ENCODE measurements at regions not wholly inside any gene's neighbourhood (a gene's known extent, or its start where the extent isn't known, plus 50 kb on each side); places are given as distances from the start of the nearest gene placed in this dataset.

DNA sequence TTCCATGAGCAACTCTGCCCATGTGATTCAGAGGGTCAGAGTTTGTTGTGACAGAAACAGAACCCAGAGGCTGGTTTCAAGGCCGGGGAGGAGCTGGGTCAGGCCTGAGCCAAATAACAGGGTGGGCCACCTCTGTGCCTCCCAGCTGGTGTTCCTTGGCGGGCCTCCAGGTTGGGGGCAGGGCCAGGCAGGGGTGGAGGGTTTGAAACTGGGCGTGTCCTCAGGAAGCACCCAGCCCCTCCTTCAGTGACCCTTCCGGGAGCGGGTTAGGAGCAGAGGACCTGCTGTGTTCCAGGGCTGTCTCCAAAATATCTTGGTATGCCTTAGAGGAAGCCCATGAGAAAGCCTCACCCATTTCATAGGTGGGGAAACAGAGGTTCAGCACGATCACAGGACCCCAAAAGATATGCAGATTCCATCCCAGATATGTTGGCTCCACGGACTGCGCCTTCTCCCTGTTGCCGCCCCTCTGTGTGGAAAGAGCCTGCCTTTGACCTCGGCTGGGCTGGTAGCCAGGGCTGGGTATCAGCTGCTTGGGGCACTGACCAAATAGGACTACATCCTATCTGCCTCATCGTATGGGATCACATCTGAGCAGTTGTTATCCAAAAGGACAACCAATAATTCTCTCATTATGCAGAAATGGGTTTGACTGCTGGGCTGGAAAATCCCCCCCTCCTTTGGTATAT is 74.8 kb upstream of the GLI2 start:
- Histone ChIP-seq H3K4me3 (replicated peaks in 1 of 4; ENCODE audit: control extremely low read depth in 1 of 4, insufficient read depth in 1 of 4, low read depth in 3 of 4, low read length in 4 of 4) (no peak overlapping the region), H3K4me1 (ENCODE audit: control insufficient read depth, extremely low read depth, insufficient read depth, low read length) (no peaks in the 10 kb centered on the region), H4K20me1 (ENCODE audit: control insufficient read depth, extremely low read depth, insufficient read depth, low read length) (no peaks in the 10 kb centered on the region), H3K79me2 (ENCODE audit: control insufficient read depth, insufficient read depth, low read length) (no peaks in the 10 kb centered on the region), H3K27ac (ENCODE audit: insufficient read depth, low read length) (no peak overlapping the region), H2AFZ (ENCODE audit: low read length) (no peak overlapping the region), H3K4me2 (ENCODE audit: extremely low read depth, insufficient read depth, low read length) (no peak overlapping the region), H3K9ac (ENCODE audit: insufficient read depth, low read length) (no peak overlapping the region), H3K27me3 (ENCODE audit: control insufficient read depth, insufficient read depth, low read length) (peaks cover 14% of the 10 kb centered on the region), H3K36me3 (ENCODE audit: control insufficient read depth, insufficient read depth, low read length) (no peaks in the 10 kb centered on the region), H3K9me3 (ENCODE audit: control insufficient read depth, insufficient read depth, low read depth, low read length) (no peaks in the 10 kb centered on the region)
- no peak for TF ChIP-seq EZH2 (IDR thresholded peaks at IDR 0.05; ENCODE audit: low read length, missing control alignments)
- TF ChIP-seq, protein P1, sequence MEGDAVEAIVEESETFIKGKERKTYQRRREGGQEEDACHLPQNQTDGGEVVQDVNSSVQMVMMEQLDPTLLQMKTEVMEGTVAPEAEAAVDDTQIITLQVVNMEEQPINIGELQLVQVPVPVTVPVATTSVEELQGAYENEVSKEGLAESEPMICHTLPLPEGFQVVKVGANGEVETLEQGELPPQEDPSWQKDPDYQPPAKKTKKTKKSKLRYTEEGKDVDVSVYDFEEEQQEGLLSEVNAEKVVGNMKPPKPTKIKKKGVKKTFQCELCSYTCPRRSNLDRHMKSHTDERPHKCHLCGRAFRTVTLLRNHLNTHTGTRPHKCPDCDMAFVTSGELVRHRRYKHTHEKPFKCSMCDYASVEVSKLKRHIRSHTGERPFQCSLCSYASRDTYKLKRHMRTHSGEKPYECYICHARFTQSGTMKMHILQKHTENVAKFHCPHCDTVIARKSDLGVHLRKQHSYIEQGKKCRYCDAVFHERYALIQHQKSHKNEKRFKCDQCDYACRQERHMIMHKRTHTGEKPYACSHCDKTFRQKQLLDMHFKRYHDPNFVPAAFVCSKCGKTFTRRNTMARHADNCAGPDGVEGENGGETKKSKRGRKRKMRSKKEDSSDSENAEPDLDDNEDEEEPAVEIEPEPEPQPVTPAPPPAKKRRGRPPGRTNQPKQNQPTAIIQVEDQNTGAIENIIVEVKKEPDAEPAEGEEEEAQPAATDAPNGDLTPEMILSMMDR (conservative IDR thresholded peaks at IDR 0.05 in 1 of 2, IDR thresholded peaks at IDR 0.05 in 1 of 2; ENCODE audit: low read depth in 1 of 2, low read length in 2 of 2): no peak
- DNase-seq (ENCODE audit: low read depth in 2 of 2): no peak

DNA sequence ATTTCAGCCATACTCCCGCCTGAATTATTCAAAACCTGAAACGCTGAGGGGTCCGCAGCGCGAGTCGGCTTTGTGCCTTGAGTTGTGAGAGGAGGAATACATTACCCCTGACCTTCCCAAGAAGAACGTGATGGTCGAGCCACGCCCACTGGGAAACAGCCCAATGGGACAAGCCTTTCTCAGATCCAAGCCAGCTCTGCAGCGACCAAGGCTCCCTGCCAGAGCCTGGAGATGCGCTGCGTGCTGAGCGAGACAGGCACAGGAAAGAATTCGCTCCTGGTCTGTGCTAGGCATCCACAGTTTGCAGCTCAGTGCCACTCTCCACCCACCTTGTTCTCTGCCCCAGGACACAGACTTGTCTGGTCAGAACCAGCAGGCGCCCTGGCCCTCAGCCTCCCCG is 74.1 kb upstream of the GLI2 start:
- H3K4me2 ChIP-seq (ENCODE audit: extremely low read depth, insufficient read depth, low read length): no peak overlapping the region
- no peak overlapping the region for H2AFZ ChIP-seq (ENCODE audit: low read length)

DNA sequence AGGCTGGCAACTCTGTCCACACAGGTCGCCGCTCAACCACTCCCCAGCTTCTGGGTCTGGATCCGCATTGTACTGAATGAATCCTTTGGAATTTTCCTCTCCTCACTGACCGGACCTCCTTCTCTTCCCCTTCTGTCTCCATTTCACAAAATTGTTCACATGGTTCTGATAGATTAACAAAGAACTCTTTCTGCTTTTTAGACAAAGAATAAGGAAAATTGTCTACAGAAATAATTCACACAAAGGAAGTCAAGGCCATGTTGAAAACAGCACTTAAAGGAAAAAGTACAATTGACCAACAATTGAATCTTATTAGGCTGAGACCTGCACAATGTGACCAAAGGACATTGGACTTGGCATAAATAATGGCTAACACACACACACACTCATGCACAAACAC is 73.6 kb upstream of the GLI2 start:
- Histone ChIP-seq H3K36me3 (ENCODE audit: control insufficient read depth, insufficient read depth, low read length) (no peaks in the 10 kb centered on the region), H3K4me2 (ENCODE audit: extremely low read depth, insufficient read depth, low read length) (no peak overlapping the region), H4K20me1 (ENCODE audit: control insufficient read depth, extremely low read depth, insufficient read depth, low read length) (no peaks in the 10 kb centered on the region), H3K27me3 (ENCODE audit: control insufficient read depth, insufficient read depth, low read length) (peaks cover 8% of the 10 kb centered on the region), H3K9me3 (ENCODE audit: control insufficient read depth, insufficient read depth, low read depth, low read length) (no peaks in the 10 kb centered on the region), H2AFZ (ENCODE audit: low read length) (no peak overlapping the region), H3K4me3 (replicated peaks in 1 of 4; ENCODE audit: control extremely low read depth in 1 of 4, insufficient read depth in 1 of 4, low read depth in 3 of 4, low read length in 4 of 4) (no peak overlapping the region), H3K27ac (ENCODE audit: insufficient read depth, low read length) (no peak overlapping the region), H3K79me2 (ENCODE audit: control insufficient read depth, insufficient read depth, low read length) (no peaks in the 10 kb centered on the region), H3K9ac (ENCODE audit: insufficient read depth, low read length) (no peak overlapping the region), H3K4me1 (ENCODE audit: control insufficient read depth, extremely low read depth, insufficient read depth, low read length) (no peaks in the 10 kb centered on the region)
- DNase-seq (ENCODE audit: low read depth in 2 of 2): no peak
- TF ChIP-seq, protein P1 (conservative IDR thresholded peaks at IDR 0.05 in 1 of 2, IDR thresholded peaks at IDR 0.05 in 1 of 2; ENCODE audit: low read depth in 1 of 2, low read length in 2 of 2): no peak
- TF ChIP-seq EZH2 (IDR thresholded peaks at IDR 0.05; ENCODE audit: low read length, missing control alignments): no peak

More for the DNA sequence above, 74.1 kb upstream of the GLI2 start:
- H3K4me1 ChIP-seq (ENCODE audit: control insufficient read depth, extremely low read depth, insufficient read depth, low read length): no peaks in the 10 kb centered on the region
- no peak overlapping the region for H3K27ac ChIP-seq (ENCODE audit: insufficient read depth, low read length)
- DNase-seq (ENCODE audit: low read depth in 2 of 2): peak; percentile 25 to 44
- H3K4me3 ChIP-seq (replicated peaks in 1 of 4; ENCODE audit: control extremely low read depth in 1 of 4, insufficient read depth in 1 of 4, low read depth in 3 of 4, low read length in 4 of 4): no peak overlapping the region
- no peaks in the 10 kb centered on the region for H3K79me2 ChIP-seq (ENCODE audit: control insufficient read depth, insufficient read depth, low read length)
- no peak overlapping the region for H3K9ac ChIP-seq (ENCODE audit: insufficient read depth, low read length)
- no peaks in the 10 kb centered on the region for H4K20me1 ChIP-seq (ENCODE audit: control insufficient read depth, extremely low read depth, insufficient read depth, low read length)
- H3K27me3 ChIP-seq (ENCODE audit: control insufficient read depth, insufficient read depth, low read length): peaks cover 11% of the 10 kb centered on the region
- no peak for TF ChIP-seq EZH2 (IDR thresholded peaks at IDR 0.05; ENCODE audit: low read length, missing control alignments)
- TF ChIP-seq, protein P1 (conservative IDR thresholded peaks at IDR 0.05 in 1 of 2, IDR thresholded peaks at IDR 0.05 in 1 of 2; ENCODE audit: low read depth in 1 of 2, low read length in 2 of 2): no peak
- no peaks in the 10 kb centered on the region for H3K9me3 ChIP-seq (ENCODE audit: control insufficient read depth, insufficient read depth, low read depth, low read length)
- no peaks in the 10 kb centered on the region for H3K36me3 ChIP-seq (ENCODE audit: control insufficient read depth, insufficient read depth, low read length)
